Peyer's patch (tissue), 4 donors: ENCODE measurements at regions not wholly inside any gene's neighbourhood (a gene's known extent, or its start where the extent isn't known, plus 50 kb on each side); places are given as distances from the start of the nearest gene placed in this dataset.

ENCODE experiments used
- POLR2A ChIP-seq, 2 donors: fragments of 450-650 bp; IDR thresholded peaks; one replicate each; pipeline ENCODE4 v1.5.1; 2017; ENCODE audit warnings: antibody characterized with exemption in 2 of 2, mild to moderate bottlenecking in 2 of 2, moderate library complexity in 2 of 2
- TF ChIP-seq, protein P1 (sequence below), 6 experiments: fragments of 450-650 bp in 4 of 6; fragments of 200-600 bp in 2 of 6; sonication (generic) in 1 of 6; IDR thresholded peaks; one replicate each; pipeline ENCODE4 v1.5.1; 2017 to 2019; ENCODE audit warnings: antibody characterized with exemption in 6 of 6, mild to moderate bottlenecking in 3 of 6, moderate library complexity in 1 of 6

DNA sequence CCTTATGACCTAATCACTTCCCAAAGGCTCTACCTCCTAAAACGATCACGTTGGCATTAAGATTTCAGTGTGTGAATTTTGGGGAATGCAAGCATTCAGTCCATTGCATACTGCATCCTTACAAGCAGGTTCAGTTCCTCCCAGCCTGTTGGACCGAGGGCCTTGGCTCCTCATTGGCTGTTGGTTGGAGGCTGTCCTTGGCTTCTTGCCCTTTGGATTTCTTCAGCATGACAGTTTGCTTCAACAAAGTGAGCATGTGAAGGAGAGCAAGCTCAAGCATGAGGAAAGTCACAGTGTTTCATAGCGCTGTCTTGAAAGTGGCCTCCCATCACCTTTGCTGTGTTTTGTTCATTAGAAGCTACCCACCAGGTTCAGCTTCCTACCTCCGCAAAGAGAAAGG is 109.5 kb downstream of the GADD45G start:
- TF ChIP-seq, protein P1, sequence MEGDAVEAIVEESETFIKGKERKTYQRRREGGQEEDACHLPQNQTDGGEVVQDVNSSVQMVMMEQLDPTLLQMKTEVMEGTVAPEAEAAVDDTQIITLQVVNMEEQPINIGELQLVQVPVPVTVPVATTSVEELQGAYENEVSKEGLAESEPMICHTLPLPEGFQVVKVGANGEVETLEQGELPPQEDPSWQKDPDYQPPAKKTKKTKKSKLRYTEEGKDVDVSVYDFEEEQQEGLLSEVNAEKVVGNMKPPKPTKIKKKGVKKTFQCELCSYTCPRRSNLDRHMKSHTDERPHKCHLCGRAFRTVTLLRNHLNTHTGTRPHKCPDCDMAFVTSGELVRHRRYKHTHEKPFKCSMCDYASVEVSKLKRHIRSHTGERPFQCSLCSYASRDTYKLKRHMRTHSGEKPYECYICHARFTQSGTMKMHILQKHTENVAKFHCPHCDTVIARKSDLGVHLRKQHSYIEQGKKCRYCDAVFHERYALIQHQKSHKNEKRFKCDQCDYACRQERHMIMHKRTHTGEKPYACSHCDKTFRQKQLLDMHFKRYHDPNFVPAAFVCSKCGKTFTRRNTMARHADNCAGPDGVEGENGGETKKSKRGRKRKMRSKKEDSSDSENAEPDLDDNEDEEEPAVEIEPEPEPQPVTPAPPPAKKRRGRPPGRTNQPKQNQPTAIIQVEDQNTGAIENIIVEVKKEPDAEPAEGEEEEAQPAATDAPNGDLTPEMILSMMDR (IDR thresholded peaks at IDR 0.05), result no peak
- no peak for TF ChIP-seq POLR2A (IDR thresholded peaks at IDR 0.05)
